ENCODE measurements at regions not wholly inside any gene's neighbourhood (a gene's known extent, or its start where the extent isn't known, plus 50 kb on each side); places are given as distances from the start of the nearest gene placed in this dataset.

- intact Hi-C loops (cut with DNase I; ENCODE audit: low total_unique reads) = no loop called here
- H3K4me3 ChIP-seq = no peak overlapping the region
Observed at GRCh38 chr2:223227338-223227737, 175.3 kb downstream of the KCNE4 start.

GRCh38 chr2:223228871-223229270, 176.9 kb downstream of the KCNE4 start:
- Histone ChIP-seq H3K4me1 (no peaks in the 10 kb centered on the region), H3K27ac (no peak overlapping the region), H3K36me3 (no peaks in the 10 kb centered on the region), H3K9me3 (no peaks in the 10 kb centered on the region), H3K4me3 (no peak overlapping the region), H3K27me3 (no peaks in the 10 kb centered on the region)
- DNase-seq = no peak
- intact Hi-C loops (cut with DNase I; ENCODE audit: low total_unique reads) = no loop called here
- TF ChIP-seq CTCF (IDR thresholded peaks at IDR 0.05) = no peak

More at GRCh38 chr2:223227338-223227737, 175.3 kb downstream of the KCNE4 start:
- Histone ChIP-seq H3K36me3 (no peaks in the 10 kb centered on the region), H3K27ac (no peak overlapping the region), H3K9me3 (no peaks in the 10 kb centered on the region), H3K27me3 (no peaks in the 10 kb centered on the region), H3K4me1 (peaks cover 0 to 4% (median 0%) of the 10 kb centered on the region in 4 donors)
- DNase-seq = no peak
- TF ChIP-seq CTCF (IDR thresholded peaks at IDR 0.05) = no peak

- H3K4me1 ChIP-seq = no peaks in the 10 kb centered on the region
- no peaks in the 10 kb centered on the region for H3K36me3 ChIP-seq
- H3K4me3 ChIP-seq = no peak overlapping the region
- intact Hi-C loops (cut with DNase I; ENCODE audit: low total_unique reads) = no loop called here
- no peak overlapping the region for H3K27ac ChIP-seq
- no peaks in the 10 kb centered on the region for H3K9me3 ChIP-seq
- H3K27me3 ChIP-seq = no peaks in the 10 kb centered on the region
- no peak for TF ChIP-seq CTCF (IDR thresholded peaks at IDR 0.05)
- no peak for DNase-seq
Observed at GRCh38 chr2:223230352-223230751, 178.4 kb downstream of the KCNE4 start.

GRCh38 chr2:223232285-223232684, 180.3 kb downstream of the KCNE4 start:
- Histone ChIP-seq H3K4me1 (no peaks in the 10 kb centered on the region), H3K4me3 (no peak overlapping the region), H3K27ac (no peak overlapping the region), H3K9me3 (no peaks in the 10 kb centered on the region), H3K27me3 (no peaks in the 10 kb centered on the region), H3K36me3 (no peaks in the 10 kb centered on the region)
- DNase-seq = no peak
- no peak for TF ChIP-seq CTCF (IDR thresholded peaks at IDR 0.05)
- intact Hi-C loops (cut with DNase I; ENCODE audit: low total_unique reads) = no loop called here

GRCh38 chr2:223232896-223233295, 180.9 kb downstream of the KCNE4 start:
- TF ChIP-seq CTCF (IDR thresholded peaks at IDR 0.05) = no peak
- intact Hi-C loops (cut with DNase I; ENCODE audit: low total_unique reads) = no loop called here
- H3K4me1 ChIP-seq = no peaks in the 10 kb centered on the region
- DNase-seq = no peak
- no peak overlapping the region for H3K27ac ChIP-seq
- no peaks in the 10 kb centered on the region for H3K9me3 ChIP-seq
- no peak overlapping the region for H3K4me3 ChIP-seq
- no peaks in the 10 kb centered on the region for H3K27me3 ChIP-seq
- no peaks in the 10 kb centered on the region for H3K36me3 ChIP-seq

- Histone ChIP-seq H3K9me3 (no peaks in the 10 kb centered on the region), H3K27ac (no peak overlapping the region), H3K4me3 (no peak overlapping the region), H3K4me1 (no peaks in the 10 kb centered on the region), H3K27me3 (no peaks in the 10 kb centered on the region), H3K36me3 (no peaks in the 10 kb centered on the region)
- intact Hi-C loops (cut with DNase I; ENCODE audit: low total_unique reads) = no loop called here
- TF ChIP-seq CTCF (IDR thresholded peaks at IDR 0.05) = no peak
- no peak for DNase-seq
Observed at GRCh38 chr2:223235986-223236385, 184.0 kb downstream of the KCNE4 start.
